Thymus (tissue), 11 donors: ENCODE measurements at regions not wholly inside any gene's neighbourhood (a gene's known extent, or its start where the extent isn't known, plus 50 kb on each side); places are given as distances from the start of the nearest gene placed in this dataset.

Experiments
- DNase-seq, 9 donors: peaks; one replicate each; pipeline ENCODE4 v3.0.0-alpha.2; 2013; ENCODE audit warnings: low spot score in 9 of 9, low read depth in 6 of 9, missing footprints in 1 of 9
- H3K27ac ChIP-seq, 2 donors: one replicate each; pipeline ENCODE4 v1.5.1; 2013; ENCODE audit warnings: control low read depth in 1 of 2, low read depth in 1 of 2, low read length in 1 of 2, mild to moderate bottlenecking in 1 of 2, moderate library complexity in 1 of 2
- H3K27me3 ChIP-seq, 2 donors: one replicate each; pipeline ENCODE4 v1.5.1; 2013; ENCODE audit warnings: low read length in 1 of 2; ENCODE audit not compliant: control insufficient read depth in 2 of 2, insufficient read depth in 1 of 2
- H3K36me3 ChIP-seq, 2 donors: one replicate each; pipeline ENCODE4 v1.5.1; 2013; ENCODE audit warnings: low read length in 1 of 2, mild to moderate bottlenecking in 1 of 2, moderate library complexity in 1 of 2; ENCODE audit not compliant: control insufficient read depth in 2 of 2, insufficient read depth in 2 of 2
- H3K4me1 ChIP-seq, 2 donors: one replicate each; pipeline ENCODE4 v1.5.1; 2013; ENCODE audit warnings: low read length in 2 of 2; ENCODE audit not compliant: control insufficient read depth in 2 of 2, insufficient read depth in 2 of 2
- H3K4me3 ChIP-seq, 2 donors: one replicate each; pipeline ENCODE4 v1.5.1; 2013; ENCODE audit warnings: low read length in 2 of 2, control low read depth in 1 of 2, mild to moderate bottlenecking in 1 of 2
- H3K9me3 ChIP-seq, 2 donors: one replicate each; pipeline ENCODE4 v1.5.1; 2013; ENCODE audit warnings: low read length in 1 of 2, mild to moderate bottlenecking in 1 of 2; ENCODE audit not compliant: control insufficient read depth in 2 of 2, insufficient read depth in 1 of 2
- WGBS: extraction: QIAGEN DNeasy Blood & Tissue Kit; methylation state at CpG from one replicate; pipeline ENCODE4 v1.1.7; 2013; 5-methylcytosine and 5-hydroxymethylcytosine counted together
- donor health status: healthy.

- no peak for DNase-seq
- no peaks in the 10 kb centered on the region for H3K36me3 ChIP-seq
These were observed 129.5 kb upstream of the ZNF804A start for GRCh38 chr2:184468826-184469225.

GRCh38 chr2:184472481-184472880 lies 125.8 kb upstream of the ZNF804A start:
- DNase-seq, result no peak
- peaks cover 0 to 1% of the 10 kb centered on the region in 2 donors for H3K9me3 ChIP-seq
- H3K27me3 ChIP-seq, result no peaks in the 10 kb centered on the region
- H3K4me3 ChIP-seq, result no peak overlapping the region
- H3K36me3 ChIP-seq, result no peaks in the 10 kb centered on the region
- no peak overlapping the region for H3K27ac ChIP-seq
- WGBS, result 94% methylated on average over 1 of the region's 1 CpG
- no peaks in the 10 kb centered on the region for H3K4me1 ChIP-seq

More at GRCh38 chr2:184468826-184469225, 129.5 kb upstream of the ZNF804A start:
- Histone ChIP-seq H3K4me1 (no peaks in the 10 kb centered on the region), H3K27ac (no peak overlapping the region), H3K27me3 (no peaks in the 10 kb centered on the region), H3K4me3 (no peak overlapping the region), H3K9me3 (peaks cover 0 to 1% of the 10 kb centered on the region in 2 donors)
- 73% methylated on average over 3 of the region's 3 CpGs for WGBS

- Histone ChIP-seq H3K9me3 (no peaks in the 10 kb centered on the region), H3K36me3 (no peaks in the 10 kb centered on the region), H3K27ac (no peak overlapping the region), H3K4me1 (no peaks in the 10 kb centered on the region), H3K27me3 (no peaks in the 10 kb centered on the region), H3K4me3 (no peak overlapping the region)
- DNase-seq, result no peak
- 52% methylated on average over 1 of the region's 1 CpG for WGBS
These were observed 116.5 kb upstream of the ZNF804A start for GRCh38 chr2:184481865-184482264.

- Histone ChIP-seq H3K36me3 (no peaks in the 10 kb centered on the region), H3K4me3 (no peak overlapping the region)
These were observed 99.4 kb upstream of the ZNF804A start for GRCh38 chr2:184498936-184499335.

GRCh38 chr2:184504252-184504651 lies 94.1 kb upstream of the ZNF804A start:
- Histone ChIP-seq H3K4me1 (no peaks in the 10 kb centered on the region), H3K9me3 (no peaks in the 10 kb centered on the region), H3K36me3 (no peaks in the 10 kb centered on the region), H3K4me3 (no peak overlapping the region), H3K27ac (no peak overlapping the region), H3K27me3 (no peaks in the 10 kb centered on the region)
- no peak for DNase-seq

More at GRCh38 chr2:184498936-184499335, 99.4 kb upstream of the ZNF804A start:
- Histone ChIP-seq H3K4me1 (no peaks in the 10 kb centered on the region), H3K9me3 (no peaks in the 10 kb centered on the region), H3K27me3 (no peaks in the 10 kb centered on the region), H3K27ac (no peak overlapping the region)
- no peak for DNase-seq
- 72% methylated on average over 2 of the region's 2 CpGs for WGBS

- H3K4me3 ChIP-seq, result no peak overlapping the region
- 94% methylated on average over 5 of the region's 5 CpGs for WGBS
- H3K27me3 ChIP-seq, result no peaks in the 10 kb centered on the region
- no peaks in the 10 kb centered on the region for H3K4me1 ChIP-seq
- no peak for DNase-seq
- no peaks in the 10 kb centered on the region for H3K36me3 ChIP-seq
- no peaks in the 10 kb centered on the region for H3K9me3 ChIP-seq
- no peak overlapping the region for H3K27ac ChIP-seq
These were observed 91.1 kb upstream of the ZNF804A start for GRCh38 chr2:184507254-184507653.

- H3K36me3 ChIP-seq, result no peaks in the 10 kb centered on the region
- no peak overlapping the region for H3K4me3 ChIP-seq
- no peaks in the 10 kb centered on the region for H3K9me3 ChIP-seq
- WGBS, result 85% methylated on average over 1 of the region's 1 CpG
- DNase-seq, result no peak
- no peaks in the 10 kb centered on the region for H3K4me1 ChIP-seq
- H3K27me3 ChIP-seq, result no peaks in the 10 kb centered on the region
- H3K27ac ChIP-seq, result no peak overlapping the region
These were observed 80.9 kb upstream of the ZNF804A start for GRCh38 chr2:184517402-184517801.

- Histone ChIP-seq H3K4me1 (no peaks in the 10 kb centered on the region), H3K27ac (no peak overlapping the region), H3K36me3 (no peaks in the 10 kb centered on the region), H3K4me3 (no peak overlapping the region), H3K27me3 (no peaks in the 10 kb centered on the region), H3K9me3 (peaks cover 0 to 16% of the 10 kb centered on the region in 2 donors)
- 71% methylated on average over 1 of the region's 1 CpG for WGBS
- no peak for DNase-seq
These were observed 77.9 kb upstream of the ZNF804A start for GRCh38 chr2:184520441-184520840.

- Histone ChIP-seq H3K27ac (no peak overlapping the region), H3K27me3 (no peaks in the 10 kb centered on the region), H3K9me3 (peaks cover 1 to 21% of the 10 kb centered on the region in 2 donors), H3K4me3 (no peak overlapping the region), H3K4me1 (no peaks in the 10 kb centered on the region), H3K36me3 (no peaks in the 10 kb centered on the region)
- no peak for DNase-seq
- 94% methylated on average over 11 of the region's 11 CpGs for WGBS
These were observed 74.6 kb upstream of the ZNF804A start for GRCh38 chr2:184523732-184524131.
